NCI-H526 treated with DMSO at 0.1 percent for 48 hours (cell line): ENCODE measurements at regions not wholly inside any gene's neighbourhood (a gene's known extent, or its start where the extent isn't known, plus 50 kb on each side); places are given as distances from the start of the nearest gene placed in this dataset.
A peak's percentile ranks its signal among the peaks of the same experiment; 100 is the strongest.

ENCODE experiments used
- DNase-seq: peaks from one replicate; lab custom pipeline; 2025; lab: John Stamatoyannopoulos, UW

GRCh38 chrX:99078301-99078700 lies 1331.8 kb downstream of the PCDH19 start:
- DNase-seq, result no peak

GRCh38 chrX:99077099-99077498 lies 1333.0 kb downstream of the PCDH19 start:
- DNase-seq, result no peak

- DNase-seq, result no peak
Observed at GRCh38 chrX:99073551-99073950, 1336.5 kb downstream of the PCDH19 start.

GRCh38 chrX:99051639-99052038 lies 1358.4 kb downstream of the PCDH19 start:
- no peak for DNase-seq

GRCh38 chrX:99033226-99033901 lies 1376.7 kb downstream of the PCDH19 start:
- no peak for DNase-seq

GRCh38 chrX:99010957-99011356 lies 1399.1 kb downstream of the PCDH19 start:
- no peak for DNase-seq

GRCh38 chrX:99001286-99001685 lies 1408.8 kb downstream of the PCDH19 start:
- DNase-seq, result no peak

- DNase-seq, result no peak
Observed at GRCh38 chrX:98962996-98963395, 1447.1 kb downstream of the PCDH19 start.

- DNase-seq, result no peak
Observed at GRCh38 chrX:98956014-98956413, 1454.1 kb downstream of the PCDH19 start.

- DNase-seq, result no peak
Observed at GRCh38 chrX:98939456-98939855, 1470.6 kb downstream of the PCDH19 start.

GRCh38 chrX:98931216-98931615 lies 1478.9 kb downstream of the PCDH19 start:
- no peak for DNase-seq

- no peak for DNase-seq
Observed at GRCh38 chrX:98924511-98924910, 1485.6 kb downstream of the PCDH19 start.

- no peak for DNase-seq
Observed at GRCh38 chrX:98897191-98897590, 1512.9 kb downstream of the PCDH19 start.

GRCh38 chrX:98850639-98851038 lies 1559.4 kb downstream of the PCDH19 start:
- peak; percentile 0 for DNase-seq
